Astrocyte (in vitro differentiated cells and primary cell): ENCODE measurements at regions not wholly inside any gene's neighbourhood (a gene's known extent, or its start where the extent isn't known, plus 50 kb on each side); places are given as distances from the start of the nearest gene placed in this dataset.

ENCODE experiments used
- DNase-seq: peaks from one replicate; pipeline ENCODE4 v3.0.0-alpha.2; 2010; ENCODE audit warnings: low read depth
- FAIRE-seq: peaks from 2 replicates; lab custom pipeline; 2011; peaks lifted over from hg19 to GRCh38; lab: Jason Lieb, UNC
- H2AFZ ChIP-seq: 2 replicates; pipeline ENCODE4 v1.6.0; 2012; ENCODE audit warnings: low read depth, low read length, inconsistent platforms
- H3K27ac ChIP-seq: 2 replicates; pipeline ENCODE4 v1.5.1; 2011; ENCODE audit warnings: low read depth, low read length, inconsistent platforms
- H3K27me3 ChIP-seq: 2 replicates; pipeline ENCODE4 v1.6.0; 2011; ENCODE audit warnings: low read length, inconsistent platforms; ENCODE audit not compliant: insufficient read depth
- H3K36me3 ChIP-seq: 2 replicates; pipeline ENCODE4 v1.5.1; 2011; ENCODE audit warnings: low read length, inconsistent platforms; ENCODE audit not compliant: insufficient read depth
- H3K4me1 ChIP-seq: 2 replicates; pipeline ENCODE4 v1.5.1; 2011; ENCODE audit warnings: low read length, inconsistent platforms; ENCODE audit not compliant: insufficient read depth
- H3K4me2 ChIP-seq: 2 replicates; pipeline ENCODE4 v1.6.0; 2012; ENCODE audit warnings: low read length, inconsistent platforms
- H3K4me3 ChIP-seq: 2 replicates; pipeline ENCODE4 v1.5.1; 2011; ENCODE audit warnings: low read depth, mild to moderate bottlenecking, low read length, inconsistent platforms; ENCODE audit not compliant: insufficient read depth
- H3K79me2 ChIP-seq: 2 replicates; pipeline ENCODE4 v1.6.0; 2012; ENCODE audit warnings: mild to moderate bottlenecking, low read length, inconsistent platforms; ENCODE audit not compliant: insufficient read depth
- H3K9ac ChIP-seq: 2 replicates; pipeline ENCODE4 v1.6.0; 2012; ENCODE audit warnings: mild to moderate bottlenecking, low read length, inconsistent platforms
- H3K9me3 ChIP-seq: 2 replicates; pipeline ENCODE4 v1.5.1; 2012; ENCODE audit warnings: low read depth, mild to moderate bottlenecking, low read length, inconsistent platforms; ENCODE audit not compliant: insufficient read depth
- H4K20me1 ChIP-seq: 2 replicates; pipeline ENCODE4 v1.6.0; 2012; ENCODE audit warnings: low read length, inconsistent platforms; ENCODE audit not compliant: insufficient read depth
- H3K27ac Mint-ChIP-seq: one replicate; pipeline ENCODE4 v1.8.0; 2021; ENCODE audit warnings: mild to moderate bottlenecking, mixed read lengths; ENCODE audit not compliant: unreplicated experiment
- H3K27me3 Mint-ChIP-seq: one replicate; pipeline ENCODE4 v1.8.0; 2021; ENCODE audit warnings: low read depth, mixed read lengths; ENCODE audit not compliant: unreplicated experiment
- H3K36me3 Mint-ChIP-seq: one replicate; pipeline ENCODE4 v1.8.0; 2021; ENCODE audit warnings: low read depth, mixed read lengths; ENCODE audit not compliant: unreplicated experiment
- H3K4me1 Mint-ChIP-seq: one replicate; pipeline ENCODE4 v1.8.0; 2021; ENCODE audit warnings: low read depth, mixed read lengths; ENCODE audit not compliant: unreplicated experiment
- H3K4me3 Mint-ChIP-seq: one replicate; pipeline ENCODE4 v1.8.0; 2021; ENCODE audit warnings: mild to moderate bottlenecking, moderate library complexity, mixed read lengths; ENCODE audit not compliant: unreplicated experiment
- H3K9me3 Mint-ChIP-seq: one replicate; pipeline ENCODE4 v1.8.0; 2021; ENCODE audit warnings: mild to moderate bottlenecking, mixed read lengths; ENCODE audit not compliant: unreplicated experiment
- CTCF ChIP-seq: IDR thresholded peaks from 2 replicates; pipeline ENCODE4 v1.5.1; 2011; ENCODE audit warnings: low read depth, mild to moderate bottlenecking, inconsistent platforms, low read length, moderate library complexity; ENCODE audit not compliant: insufficient read depth
- EZH2 ChIP-seq: IDR thresholded peaks from 2 replicates; pipeline ENCODE4 v1.6.1; 2012; ENCODE audit warnings: mild to moderate bottlenecking, low read length, inconsistent platforms; ENCODE audit not compliant: insufficient read depth

- FAIRE-seq (no peak), DNase-seq (no peak)
- H3K36me3 Mint-ChIP-seq: no peaks in the 10 kb centered on the region
- Histone ChIP-seq H3K27ac (no peak overlapping the region), H3K9ac (no peak overlapping the region), H3K79me2 (no peaks in the 10 kb centered on the region), H3K9me3 (no peaks in the 10 kb centered on the region), H3K4me1 (no peaks in the 10 kb centered on the region), H3K4me2 (no peak overlapping the region), H3K36me3 (no peaks in the 10 kb centered on the region), H3K4me3 (no peak overlapping the region), H3K27me3 (no peaks in the 10 kb centered on the region), H4K20me1 (no peaks in the 10 kb centered on the region), H2AFZ (no peak overlapping the region)
- H3K4me1 Mint-ChIP-seq: no peaks in the 10 kb centered on the region
- peaks cover 3% of the 10 kb centered on the region for H3K9me3 Mint-ChIP-seq
- no peak overlapping the region for H3K27ac Mint-ChIP-seq
- peaks cover 3% of the 10 kb centered on the region for H3K27me3 Mint-ChIP-seq
- no peak for TF ChIP-seq EZH2
- H3K4me3 Mint-ChIP-seq: no peak overlapping the region
Measured at GRCh38 chr10:5310914-5311313, 53.9 kb upstream of the UCN3 start.

- Histone ChIP-seq H3K9me3 (no peaks in the 10 kb centered on the region), H3K4me1 (no peaks in the 10 kb centered on the region), H3K27me3 (no peaks in the 10 kb centered on the region), H3K9ac (no peak overlapping the region), H3K4me2 (no peak overlapping the region), H3K79me2 (no peaks in the 10 kb centered on the region), H2AFZ (no peak overlapping the region), H3K27ac (no peak overlapping the region), H4K20me1 (no peaks in the 10 kb centered on the region), H3K4me3 (no peak overlapping the region), H3K36me3 (no peaks in the 10 kb centered on the region)
- TF ChIP-seq EZH2: no peak
- TF ChIP-seq CTCF: no peak
- DNase-seq: no peak
- Mint-ChIP-seq H3K9me3 (no peaks in the 10 kb centered on the region), H3K36me3 (no peaks in the 10 kb centered on the region), H3K27me3 (peaks cover 3% of the 10 kb centered on the region), H3K27ac (no peak overlapping the region), H3K4me3 (no peak overlapping the region), H3K4me1 (no peaks in the 10 kb centered on the region)
- FAIRE-seq: no peak
Measured at GRCh38 chr10:5311617-5312016, 53.1 kb upstream of the UCN3 start.

GRCh38 chr10:5314840-5315239, 49.9 kb upstream of the UCN3 start:
- FAIRE-seq: no peak

More at GRCh38 chr10:5314840-5315239, 49.9 kb upstream of the UCN3 start:
- H3K9me3 Mint-ChIP-seq: peaks cover 6% of the 10 kb centered on the region
- no peak overlapping the region for H3K4me3 Mint-ChIP-seq
- Histone ChIP-seq H4K20me1 (no peaks in the 10 kb centered on the region), H3K27me3 (no peaks in the 10 kb centered on the region), H3K36me3 (no peaks in the 10 kb centered on the region), H3K4me1 (peaks cover 11% of the 10 kb centered on the region), H3K9me3 (no peaks in the 10 kb centered on the region), H2AFZ (no peak overlapping the region), H3K9ac (no peak overlapping the region), H3K79me2 (no peaks in the 10 kb centered on the region), H3K27ac (no peak overlapping the region), H3K4me3 (no peak overlapping the region), H3K4me2 (no peak overlapping the region)
- no peak for TF ChIP-seq CTCF
- no peak for TF ChIP-seq EZH2
- peaks cover 3% of the 10 kb centered on the region for H3K27me3 Mint-ChIP-seq
- H3K36me3 Mint-ChIP-seq: no peaks in the 10 kb centered on the region
- H3K27ac Mint-ChIP-seq: no peak overlapping the region
- no peak for DNase-seq
- peaks cover 11% of the 10 kb centered on the region for H3K4me1 Mint-ChIP-seq
